Activated CD4-positive, alpha-beta T cell treated with anti-CD3 and anti-CD28 coated beads, Interleukin-2, amount 50 U/mL, for 1 hour (primary cell): ENCODE measurements at regions not wholly inside any gene's neighbourhood (a gene's known extent, or its start where the extent isn't known, plus 50 kb on each side); places are given as distances from the start of the nearest gene placed in this dataset.
"Not testable (repeated sequence)": the region's sequence is repeated elsewhere in the genome, so short reads cannot be mapped to it uniquely, and the experiment has no call there.

Source experiments
- DNase-seq: peaks from one replicate; pipeline ENCODE4 v3.0.0-alpha.2; 2020

- no peak for DNase-seq
These were observed 62.4 kb downstream of the CRYBB2 start for GRCh38 chr22:25281675-25282345.

GRCh38 chr22:25282346-25282670 lies 62.9 kb downstream of the CRYBB2 start:
- DNase-seq, result no peak

- no peak for DNase-seq
These were observed 63.5 kb downstream of the CRYBB2 start for GRCh38 chr22:25282671-25283561.

GRCh38 chr22:25288481-25288880 lies 69.0 kb downstream of the CRYBB2 start:
- DNase-seq, result not testable (repeated sequence)

GRCh38 chr22:25301912-25302311 lies 82.5 kb downstream of the CRYBB2 start:
- not testable (repeated sequence) for DNase-seq

- not testable (repeated sequence) for DNase-seq
These were observed 90.1 kb downstream of the CRYBB2 start for GRCh38 chr22:25309586-25309985.

- not testable (repeated sequence) for DNase-seq
These were observed 92.5 kb downstream of the CRYBB2 start for GRCh38 chr22:25311924-25312323.

- no peak for DNase-seq
These were observed 98.8 kb downstream of the CRYBB2 start for GRCh38 chr22:25318081-25318823.

GRCh38 chr22:25327018-25327755 lies 107.7 kb downstream of the CRYBB2 start:
- no peak for DNase-seq

GRCh38 chr22:25331050-25331449 lies 111.6 kb downstream of the CRYBB2 start:
- DNase-seq, result no peak

GRCh38 chr22:25331911-25332310 lies 112.5 kb downstream of the CRYBB2 start:
- not testable (repeated sequence) for DNase-seq

- DNase-seq, result no peak
These were observed 112.9 kb downstream of the CRYBB2 start for GRCh38 chr22:25332386-25332785.

- peak; percentile 33 for DNase-seq
These were observed 114.7 kb downstream of the CRYBB2 start for GRCh38 chr22:25334162-25334490.

- DNase-seq, result not testable (repeated sequence)
These were observed 115.2 kb downstream of the CRYBB2 start for GRCh38 chr22:25334631-25335030.

GRCh38 chr22:25335276-25335675 lies 115.8 kb downstream of the CRYBB2 start:
- DNase-seq, result not testable (repeated sequence)

GRCh38 chr22:25340536-25340935 lies 121.1 kb downstream of the CRYBB2 start:
- DNase-seq, result not testable (repeated sequence)

GRCh38 chr22:25344366-25344765 lies 124.9 kb downstream of the CRYBB2 start:
- not testable (repeated sequence) for DNase-seq

GRCh38 chr22:25346859-25347751 lies 127.7 kb downstream of the CRYBB2 start:
- DNase-seq, result no peak

GRCh38 chr22:25347752-25348102 lies 128.3 kb downstream of the CRYBB2 start:
- DNase-seq, result no peak

- no peak for DNase-seq
These were observed 129.0 kb downstream of the CRYBB2 start for GRCh38 chr22:25348391-25348790.

GRCh38 chr22:25348996-25349395 lies 129.6 kb downstream of the CRYBB2 start:
- not testable (repeated sequence) for DNase-seq

- no peak for DNase-seq
These were observed 131.1 kb downstream of the CRYBB2 start for GRCh38 chr22:25350551-25350971.
